Tibial artery (tissue), 4 donors: ENCODE measurements at regions not wholly inside any gene's neighbourhood (a gene's known extent, or its start where the extent isn't known, plus 50 kb on each side); places are given as distances from the start of the nearest gene placed in this dataset.

Experiments
- DNase-seq, 2 donors: peaks; one replicate each; pipeline ENCODE4 v3.0.0-alpha.2; 2019
- H3K27ac ChIP-seq, 2 donors: fragments of 200-600 bp; sonication (generic) in 1 of 2; 1 replicate in 1 of 2; 2 replicates in 1 of 2; pipeline ENCODE4 v1.5.1; 2018 to 2019; ENCODE audit warnings: mild to moderate bottlenecking in 1 of 2
- H3K27me3 ChIP-seq, 2 donors: fragments of 200-600 bp; sonication (generic) in 1 of 2; one replicate each; pipeline versions ENCODE4 v1.5.1 to v1.6.0; 2016 to 2019
- H3K36me3 ChIP-seq, 3 donors: fragments of 200-600 bp; sonication (generic) in 2 of 3; one replicate each; pipeline ENCODE4 v1.5.1; 2016 to 2019; ENCODE audit warnings: mild to moderate bottlenecking in 2 of 3
- H3K4me1 ChIP-seq, 4 donors: fragments of 200-600 bp; sonication (generic) in 2 of 4; 1 replicate in 3 of 4; 2 replicates in 1 of 4; pipeline ENCODE4 v1.5.1; 2016 to 2019
- H3K4me3 ChIP-seq, 2 donors: fragments of 200-600 bp; sonication (generic) in 1 of 2; 1 replicate in 1 of 2; 2 replicates in 1 of 2; pipeline ENCODE4 v1.5.1; 2018 to 2019; ENCODE audit warnings: mild to moderate bottlenecking in 2 of 2
- H3K9me3 ChIP-seq, 3 donors: fragments of 200-600 bp; sonication (generic) in 1 of 3; one replicate each; pipeline ENCODE4 v1.5.1; 2016 to 2019
- intact Hi-C: fragments of 100-400 bp; cut with DNase I; formaldehyde crosslinking; loops from one replicate; pipeline ENCODE4 v1.15.0; 2023; ENCODE audit warnings: low total_unique reads
- TF ChIP-seq, protein P1 (sequence below), 2 experiments: fragments of 200-600 bp in 1 of 2; fragments of 450-650 bp in 1 of 2; IDR thresholded peaks; one replicate each; pipeline ENCODE4 v1.5.1; 2017 to 2019; ENCODE audit warnings: antibody characterized with exemption in 2 of 2, mild to moderate bottlenecking in 1 of 2, moderate library complexity in 1 of 2

- H3K36me3 ChIP-seq: no peaks in the 10 kb centered on the region
- TF ChIP-seq, protein P1, sequence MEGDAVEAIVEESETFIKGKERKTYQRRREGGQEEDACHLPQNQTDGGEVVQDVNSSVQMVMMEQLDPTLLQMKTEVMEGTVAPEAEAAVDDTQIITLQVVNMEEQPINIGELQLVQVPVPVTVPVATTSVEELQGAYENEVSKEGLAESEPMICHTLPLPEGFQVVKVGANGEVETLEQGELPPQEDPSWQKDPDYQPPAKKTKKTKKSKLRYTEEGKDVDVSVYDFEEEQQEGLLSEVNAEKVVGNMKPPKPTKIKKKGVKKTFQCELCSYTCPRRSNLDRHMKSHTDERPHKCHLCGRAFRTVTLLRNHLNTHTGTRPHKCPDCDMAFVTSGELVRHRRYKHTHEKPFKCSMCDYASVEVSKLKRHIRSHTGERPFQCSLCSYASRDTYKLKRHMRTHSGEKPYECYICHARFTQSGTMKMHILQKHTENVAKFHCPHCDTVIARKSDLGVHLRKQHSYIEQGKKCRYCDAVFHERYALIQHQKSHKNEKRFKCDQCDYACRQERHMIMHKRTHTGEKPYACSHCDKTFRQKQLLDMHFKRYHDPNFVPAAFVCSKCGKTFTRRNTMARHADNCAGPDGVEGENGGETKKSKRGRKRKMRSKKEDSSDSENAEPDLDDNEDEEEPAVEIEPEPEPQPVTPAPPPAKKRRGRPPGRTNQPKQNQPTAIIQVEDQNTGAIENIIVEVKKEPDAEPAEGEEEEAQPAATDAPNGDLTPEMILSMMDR (IDR thresholded peaks at IDR 0.05): no peak
- peaks cover 0 to 2% of the 10 kb centered on the region in 2 donors for H3K27me3 ChIP-seq
- intact Hi-C loops: no loop called here
- H3K4me3 ChIP-seq: no peak overlapping the region
- no peaks in the 10 kb centered on the region for H3K4me1 ChIP-seq
- no peak for DNase-seq
- no peaks in the 10 kb centered on the region for H3K9me3 ChIP-seq
- H3K27ac ChIP-seq: no peak overlapping the region
Measured at GRCh38 chr13:20337884-20338551, 105.9 kb upstream of the GJB6 start.

- H3K27me3 ChIP-seq: no peaks in the 10 kb centered on the region
- intact Hi-C loops: no loop called here
- H3K4me3 ChIP-seq: no peak overlapping the region
- H3K9me3 ChIP-seq: no peaks in the 10 kb centered on the region
- H3K36me3 ChIP-seq: no peaks in the 10 kb centered on the region
- DNase-seq: no peak
- TF ChIP-seq, protein P1 (IDR thresholded peaks at IDR 0.05): no peak
- H3K4me1 ChIP-seq: no peaks in the 10 kb centered on the region
- no peak overlapping the region for H3K27ac ChIP-seq
Measured at GRCh38 chr13:20336761-20337160, 104.6 kb upstream of the GJB6 start.

DNA sequence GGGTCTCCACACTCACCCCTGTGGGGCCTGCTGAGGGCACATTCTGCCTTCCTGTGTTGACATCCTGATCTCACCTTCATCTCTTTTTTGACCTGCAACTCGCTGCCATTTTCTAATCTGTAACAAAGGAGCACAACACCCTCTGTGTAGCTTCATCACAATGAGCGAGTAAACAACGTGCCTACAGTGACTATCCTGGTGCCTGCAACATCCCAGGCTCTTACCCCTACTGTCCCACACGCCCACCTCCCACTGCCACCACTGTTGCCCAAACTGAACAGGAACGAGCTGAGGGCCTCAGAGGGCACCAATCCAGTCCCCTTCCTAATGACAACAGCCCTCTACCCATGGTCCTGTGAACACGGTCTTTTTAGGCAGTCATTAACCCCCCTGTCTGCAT, 102.2 kb upstream of the GJB6 start:
- no peaks in the 10 kb centered on the region for H3K9me3 ChIP-seq
- H3K36me3 ChIP-seq: no peaks in the 10 kb centered on the region
- H3K4me3 ChIP-seq: no peak overlapping the region
- no peak overlapping the region for H3K27ac ChIP-seq
- H3K27me3 ChIP-seq: no peaks in the 10 kb centered on the region
- no peak for DNase-seq
- TF ChIP-seq, protein P1 (IDR thresholded peaks at IDR 0.05): no peak
- intact Hi-C loops: no loop called here
- no peaks in the 10 kb centered on the region for H3K4me1 ChIP-seq

- Histone ChIP-seq H3K36me3 (no peaks in the 10 kb centered on the region), H3K4me3 (no peak overlapping the region)
- intact Hi-C loops: no loop called here
Measured at GRCh38 chr13:20332361-20333096, 100.4 kb upstream of the GJB6 start.

GRCh38 chr13:20331949-20332348, 99.8 kb upstream of the GJB6 start:
- H3K9me3 ChIP-seq: no peaks in the 10 kb centered on the region
- TF ChIP-seq, protein P1 (IDR thresholded peaks at IDR 0.05): no peak
- H3K4me1 ChIP-seq: no peaks in the 10 kb centered on the region
- no peaks in the 10 kb centered on the region for H3K36me3 ChIP-seq
- intact Hi-C loops: no loop called here
- H3K27ac ChIP-seq: no peak overlapping the region
- H3K27me3 ChIP-seq: no peaks in the 10 kb centered on the region
- H3K4me3 ChIP-seq: no peak overlapping the region
- no peak for DNase-seq

More at GRCh38 chr13:20332361-20333096, 100.4 kb upstream of the GJB6 start:
- Histone ChIP-seq H3K27ac (no peak overlapping the region), H3K4me1 (no peaks in the 10 kb centered on the region), H3K9me3 (no peaks in the 10 kb centered on the region), H3K27me3 (no peaks in the 10 kb centered on the region)
- TF ChIP-seq, protein P1 (IDR thresholded peaks at IDR 0.05): no peak
- peak in 1 of 2 donors; percentile 42 for DNase-seq
